Ureter (tissue), 1 donor: ENCODE measurements at regions not wholly inside any gene's neighbourhood (a gene's known extent, or its start where the extent isn't known, plus 50 kb on each side); places are given as distances from the start of the nearest gene placed in this dataset.
"Not testable (repeated sequence)": the region's sequence is repeated elsewhere in the genome, so short reads cannot be mapped to it uniquely, and the experiment has no call there.

Source experiments
- DNase-seq: peaks from one replicate; pipeline ENCODE4 v3.0.0-alpha.2; 2020; ENCODE audit warnings: low spot score
- donor health status: DM: yes; HTN: yes; CAD: no.

GRCh38 chr7:42685911-42686310 is 226.0 kb downstream of the C7orf25 start:
- no peak for DNase-seq

- no peak for DNase-seq
Measured at GRCh38 chr7:42677751-42678699, 233.8 kb downstream of the C7orf25 start.

- no peak for DNase-seq
Measured at GRCh38 chr7:42674541-42674940, 237.3 kb downstream of the C7orf25 start.

GRCh38 chr7:42673951-42674350 is 237.9 kb downstream of the C7orf25 start:
- no peak for DNase-seq

GRCh38 chr7:42672339-42672999 is 239.4 kb downstream of the C7orf25 start:
- no peak for DNase-seq

- no peak for DNase-seq
Measured at GRCh38 chr7:42671627-42672026, 240.2 kb downstream of the C7orf25 start.

GRCh38 chr7:42666994-42667393 is 244.9 kb downstream of the C7orf25 start:
- DNase-seq: no peak

- no peak for DNase-seq
Measured at GRCh38 chr7:42662862-42663261, 249.0 kb downstream of the C7orf25 start.

- DNase-seq: no peak
Measured at GRCh38 chr7:42661312-42661711, 250.6 kb downstream of the C7orf25 start.

GRCh38 chr7:42650701-42651100 is 261.2 kb downstream of the C7orf25 start:
- DNase-seq: no peak

GRCh38 chr7:42650171-42650570 is 261.7 kb downstream of the C7orf25 start:
- DNase-seq: no peak

- no peak for DNase-seq
Measured at GRCh38 chr7:42645906-42646305, 266.0 kb downstream of the C7orf25 start.

GRCh38 chr7:42642699-42643098 is 269.2 kb downstream of the C7orf25 start:
- DNase-seq: no peak

GRCh38 chr7:42639930-42640329 is 271.9 kb downstream of the C7orf25 start:
- DNase-seq: no peak

- not testable (repeated sequence) for DNase-seq
Measured at GRCh38 chr7:42636380-42636779, 275.5 kb downstream of the C7orf25 start.

GRCh38 chr7:42628054-42628453 is 283.8 kb downstream of the C7orf25 start:
- DNase-seq: no peak

- no peak for DNase-seq
Measured at GRCh38 chr7:42627626-42628025, 284.2 kb downstream of the C7orf25 start.

- no peak for DNase-seq
Measured at GRCh38 chr7:42627101-42627500, 284.8 kb downstream of the C7orf25 start.

- no peak for DNase-seq
Measured at GRCh38 chr7:42625421-42625820, 286.4 kb downstream of the C7orf25 start.

GRCh38 chr7:42624471-42624870 is 287.4 kb downstream of the C7orf25 start:
- no peak for DNase-seq

GRCh38 chr7:42621543-42622219 is 290.2 kb downstream of the C7orf25 start:
- no peak for DNase-seq

- DNase-seq: no peak
Measured at GRCh38 chr7:42618651-42619360, 293.1 kb downstream of the C7orf25 start.
